Ishikawa (cell line): ENCODE measurements at regions not wholly inside any gene's neighbourhood (a gene's known extent, or its start where the extent isn't known, plus 50 kb on each side); places are given as distances from the start of the nearest gene placed in this dataset.

Source experiments
- CEBPB ChIP-seq: IDR thresholded peaks from 2 replicates; pipeline ENCODE4 v1.6.1; 2012
- CREB1 ChIP-seq: IDR thresholded peaks from 2 replicates; pipeline ENCODE4 v1.6.1; 2012; ENCODE audit warnings: low read depth
- EGR1 ChIP-seq: IDR thresholded peaks from 2 replicates; pipeline ENCODE4 v1.6.1; 2012
- EP300 ChIP-seq: IDR thresholded peaks from 2 replicates; pipeline ENCODE4 v1.6.1; 2012; ENCODE audit warnings: borderline replicate concordance
- FOXM1 ChIP-seq: IDR thresholded peaks from 2 replicates; pipeline ENCODE4 v1.6.1; 2012; ENCODE audit warnings: low read depth, borderline replicate concordance
- MAX ChIP-seq: IDR thresholded peaks from 2 replicates; pipeline ENCODE4 v1.6.1; 2012
- NFIC ChIP-seq: IDR thresholded peaks from 2 replicates; pipeline ENCODE4 v1.6.1; 2012
- RAD21 ChIP-seq: IDR thresholded peaks from 2 replicates; pipeline ENCODE4 v1.6.1; 2012; ENCODE audit warnings: low read depth
- TAF1 ChIP-seq: IDR thresholded peaks from 2 replicates; pipeline ENCODE4 v1.6.1; 2012; ENCODE audit warnings: low read depth, mild to moderate bottlenecking
- TCF12 ChIP-seq: IDR thresholded peaks from 2 replicates; pipeline ENCODE4 v1.6.1; 2012; ENCODE audit warnings: low read depth
- TEAD4 ChIP-seq: IDR thresholded peaks from 2 replicates; pipeline ENCODE4 v1.6.1; 2012
- YY1 ChIP-seq: IDR thresholded peaks from 2 replicates; pipeline ENCODE4 v1.6.1; 2012; ENCODE audit warnings: low read depth
- ZBTB7A ChIP-seq: IDR thresholded peaks from 2 replicates; pipeline ENCODE4 v1.6.1; 2012; ENCODE audit warnings: low read depth
- TF ChIP-seq, protein P1 (sequence below): IDR thresholded peaks from 2 replicates; pipeline ENCODE4 v1.6.1; 2012
- TF ChIP-seq, protein P2 (sequence below): IDR thresholded peaks from 2 replicates; pipeline ENCODE4 v1.6.1; 2012; ENCODE audit warnings: low read depth, mild to moderate bottlenecking

DNA sequence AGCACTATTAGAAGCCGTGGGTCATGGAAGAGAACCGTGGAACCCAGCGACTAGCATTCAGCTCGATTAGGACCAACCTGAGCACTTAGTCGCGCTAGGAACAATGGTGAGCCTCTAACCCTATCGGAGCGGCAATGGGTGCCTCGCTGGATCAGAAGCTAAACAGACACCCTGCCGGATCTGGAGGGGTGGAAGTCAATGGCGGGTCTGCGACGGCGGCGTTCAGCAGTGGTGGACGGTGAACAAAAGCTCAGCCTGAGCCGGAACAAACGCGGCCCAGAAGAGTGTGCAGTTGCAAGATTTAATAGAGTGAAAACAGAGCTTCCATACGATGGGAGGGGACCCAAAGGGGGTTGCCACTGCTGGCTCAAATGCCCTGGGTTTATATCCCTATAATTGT, 391.8 kb upstream of the DDI1 start:
- TF ChIP-seq YY1 (no peak), FOXM1 (no peak), EGR1 (no peak), EP300 (no peak), TEAD4 (no peak), TAF1 (no peak), MAX (no peak), ZBTB7A (no peak), CEBPB (no peak), RAD21 (no peak), NFIC (no peak), TCF12 (no peak), CREB1 (no peak)
- TF ChIP-seq, protein P1, sequence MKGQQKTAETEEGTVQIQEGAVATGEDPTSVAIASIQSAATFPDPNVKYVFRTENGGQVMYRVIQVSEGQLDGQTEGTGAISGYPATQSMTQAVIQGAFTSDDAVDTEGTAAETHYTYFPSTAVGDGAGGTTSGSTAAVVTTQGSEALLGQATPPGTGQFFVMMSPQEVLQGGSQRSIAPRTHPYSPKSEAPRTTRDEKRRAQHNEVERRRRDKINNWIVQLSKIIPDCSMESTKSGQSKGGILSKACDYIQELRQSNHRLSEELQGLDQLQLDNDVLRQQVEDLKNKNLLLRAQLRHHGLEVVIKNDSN, result no peak
- TF ChIP-seq, protein P2, sequence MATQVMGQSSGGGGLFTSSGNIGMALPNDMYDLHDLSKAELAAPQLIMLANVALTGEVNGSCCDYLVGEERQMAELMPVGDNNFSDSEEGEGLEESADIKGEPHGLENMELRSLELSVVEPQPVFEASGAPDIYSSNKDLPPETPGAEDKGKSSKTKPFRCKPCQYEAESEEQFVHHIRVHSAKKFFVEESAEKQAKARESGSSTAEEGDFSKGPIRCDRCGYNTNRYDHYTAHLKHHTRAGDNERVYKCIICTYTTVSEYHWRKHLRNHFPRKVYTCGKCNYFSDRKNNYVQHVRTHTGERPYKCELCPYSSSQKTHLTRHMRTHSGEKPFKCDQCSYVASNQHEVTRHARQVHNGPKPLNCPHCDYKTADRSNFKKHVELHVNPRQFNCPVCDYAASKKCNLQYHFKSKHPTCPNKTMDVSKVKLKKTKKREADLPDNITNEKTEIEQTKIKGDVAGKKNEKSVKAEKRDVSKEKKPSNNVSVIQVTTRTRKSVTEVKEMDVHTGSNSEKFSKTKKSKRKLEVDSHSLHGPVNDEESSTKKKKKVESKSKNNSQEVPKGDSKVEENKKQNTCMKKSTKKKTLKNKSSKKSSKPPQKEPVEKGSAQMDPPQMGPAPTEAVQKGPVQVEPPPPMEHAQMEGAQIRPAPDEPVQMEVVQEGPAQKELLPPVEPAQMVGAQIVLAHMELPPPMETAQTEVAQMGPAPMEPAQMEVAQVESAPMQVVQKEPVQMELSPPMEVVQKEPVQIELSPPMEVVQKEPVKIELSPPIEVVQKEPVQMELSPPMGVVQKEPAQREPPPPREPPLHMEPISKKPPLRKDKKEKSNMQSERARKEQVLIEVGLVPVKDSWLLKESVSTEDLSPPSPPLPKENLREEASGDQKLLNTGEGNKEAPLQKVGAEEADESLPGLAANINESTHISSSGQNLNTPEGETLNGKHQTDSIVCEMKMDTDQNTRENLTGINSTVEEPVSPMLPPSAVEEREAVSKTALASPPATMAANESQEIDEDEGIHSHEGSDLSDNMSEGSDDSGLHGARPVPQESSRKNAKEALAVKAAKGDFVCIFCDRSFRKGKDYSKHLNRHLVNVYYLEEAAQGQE, result no peak

DNA sequence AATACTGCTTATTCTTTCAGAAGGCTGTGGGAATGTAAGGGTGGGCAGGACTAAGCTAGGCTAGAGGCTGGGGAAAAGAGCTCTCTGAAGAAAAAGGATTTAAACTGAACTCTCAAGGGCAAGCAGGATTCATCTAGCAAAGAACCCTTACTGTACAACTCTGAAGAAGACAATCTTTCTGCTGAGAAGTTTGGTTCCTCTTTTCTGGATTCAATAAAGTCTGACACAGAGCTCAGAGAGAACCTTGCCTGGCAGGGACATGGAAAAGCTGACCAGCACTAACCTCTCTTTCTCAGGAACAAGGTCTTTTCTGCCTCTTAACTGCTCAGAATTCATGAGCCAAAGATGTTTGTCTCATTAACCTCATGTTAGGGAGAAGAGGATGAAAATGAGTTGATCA, 388.4 kb upstream of the DDI1 start:
- TF ChIP-seq MAX (no peak), CREB1 (no peak), NFIC (no peak), RAD21 (no peak), EGR1 (no peak), TEAD4 (no peak), FOXM1 (no peak), CEBPB (no peak), TAF1 (no peak), TCF12 (no peak), EP300 (no peak)
- TF ChIP-seq, protein P2, result no peak

DNA sequence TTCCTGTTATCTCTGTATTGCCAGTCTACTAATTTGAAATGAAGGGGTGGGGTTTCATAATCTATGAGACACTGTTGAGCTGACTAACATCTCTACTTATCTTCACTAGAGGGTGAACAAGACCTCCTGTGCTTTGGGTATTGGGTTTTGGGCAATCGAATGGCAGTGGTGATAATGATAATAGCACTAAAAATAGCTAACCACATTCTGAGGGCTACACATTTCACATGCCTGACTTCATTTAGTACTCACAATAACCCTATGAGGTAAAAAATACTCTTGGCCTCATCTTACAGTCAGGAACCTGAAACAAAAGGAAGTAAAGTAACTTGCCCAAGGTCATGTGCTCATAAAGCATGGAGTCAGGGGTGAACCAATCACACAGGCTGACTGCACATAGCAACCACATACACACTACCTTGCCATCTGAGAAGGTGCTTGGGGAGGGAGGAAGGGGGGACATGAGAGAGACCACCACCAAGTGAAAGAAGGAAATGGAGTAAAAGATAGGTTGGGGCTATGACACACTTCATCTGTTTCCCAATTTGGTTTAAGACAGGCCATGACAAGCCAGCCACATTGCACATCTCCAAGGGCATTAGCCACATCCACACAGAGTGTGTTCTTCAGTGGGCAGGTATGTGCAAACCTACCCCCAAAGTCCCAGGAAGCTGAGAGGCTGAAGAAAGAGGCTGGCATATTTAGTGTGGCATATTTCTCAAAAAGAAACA, 387.6 kb upstream of the DDI1 start:
- TF ChIP-seq CEBPB, result no peak

- TF ChIP-seq YY1, result no peak
- TF ChIP-seq NFIC, result no peak
- TF ChIP-seq CREB1, result no peak
- no peak for TF ChIP-seq CEBPB
- TF ChIP-seq ZBTB7A, result no peak
- TF ChIP-seq EGR1, result no peak
- TF ChIP-seq, protein P1, result no peak
- TF ChIP-seq TCF12, result no peak
- TF ChIP-seq RAD21, result no peak
- TF ChIP-seq MAX, result no peak
- no peak for TF ChIP-seq EP300
- no peak for TF ChIP-seq FOXM1
- no peak for TF ChIP-seq TAF1
- TF ChIP-seq TEAD4, result no peak
- TF ChIP-seq, protein P2, result no peak
These were observed 387.0 kb upstream of the DDI1 start for GRCh38 chr11:103649401-103649895.
